Esophagus muscularis mucosa (tissue), 4 donors: ENCODE measurements at regions not wholly inside any gene's neighbourhood (a gene's known extent, or its start where the extent isn't known, plus 50 kb on each side); places are given as distances from the start of the nearest gene placed in this dataset.

Experiments used
- DNase-seq: peaks from one replicate; pipeline ENCODE4 v3.0.0-alpha.2; 2017; ENCODE audit errors: extremely low spot score
- H3K27ac ChIP-seq, 4 donors: fragments of 200-600 bp; sonication (generic); replicated peaks in 1 of 4; 1 replicate in 3 of 4; 2 replicates in 1 of 4; pipeline ENCODE4 v1.5.1; 2016 to 2019; ENCODE audit warnings: mild to moderate bottlenecking in 1 of 4
- H3K27me3 ChIP-seq, 4 donors: fragments of 200-600 bp; sonication (generic); one replicate each; pipeline versions ENCODE4 v1.5.1 to v1.6.0; 2016 to 2019
- H3K36me3 ChIP-seq, 4 donors: fragments of 200-600 bp; sonication (generic); one replicate each; pipeline ENCODE4 v1.5.1; 2016 to 2019
- H3K4me1 ChIP-seq, 4 donors: fragments of 200-600 bp; sonication (generic); one replicate each; pipeline ENCODE4 v1.5.1; 2016 to 2019
- H3K4me3 ChIP-seq, 4 donors: fragments of 200-600 bp; sonication (generic); 1 replicate in 2 of 4; 2 replicates in 2 of 4; pipeline ENCODE4 v1.5.1; 2016 to 2019; ENCODE audit warnings: mild to moderate bottlenecking in 4 of 4, moderate library complexity in 1 of 4
- H3K9me3 ChIP-seq, 4 donors: fragments of 200-600 bp; sonication (generic); 1 replicate in 3 of 4; 2 replicates in 1 of 4; pipeline ENCODE4 v1.5.1; 2016 to 2019
- CTCF ChIP-seq, 3 experiments: fragments of 200-600 bp in 2 of 3; fragments of 450-650 bp in 1 of 3; sonication (generic) in 2 of 3; IDR thresholded peaks; one replicate each; pipeline ENCODE4 v1.5.1; 2017 to 2019; ENCODE audit warnings: antibody characterized with exemption in 3 of 3, mild to moderate bottlenecking in 2 of 3, moderate library complexity in 1 of 3
- EP300 ChIP-seq: sonication (generic); formaldehyde crosslinking; IDR thresholded peaks from one replicate; pipeline ENCODE4 v1.6.1; 2017; ENCODE audit warnings: antibody characterized with exemption
- POLR2A ChIP-seq: fragments of 450-650 bp; IDR thresholded peaks from one replicate; pipeline ENCODE4 v1.6.1; 2017; ENCODE audit warnings: antibody characterized with exemption, moderate library complexity, mild to moderate bottlenecking, low read depth
- POLR2AphosphoS5 ChIP-seq, 2 donors: sonication (generic); formaldehyde crosslinking; IDR thresholded peaks; one replicate each; pipeline ENCODE4 v1.6.1; 2017; ENCODE audit warnings: antibody characterized with exemption in 2 of 2
- WGBS: methylation state at CpG from one replicate; pipeline ENCODE4 v1.1.5; 2018; 5-methylcytosine and 5-hydroxymethylcytosine counted together
- intact Hi-C: fragments of 100-400 bp; cut with DNase I; formaldehyde crosslinking; loops from one replicate; pipeline ENCODE4 v1.15.1; 2023

GRCh38 chr6:1251198-1252155 lies 60.4 kb upstream of the FOXQ1 start:
- no peaks in the 10 kb centered on the region for H3K9me3 ChIP-seq
- no peaks in the 10 kb centered on the region for H3K4me1 ChIP-seq
- TF ChIP-seq POLR2A (no peak), CTCF (IDR thresholded peaks at IDR 0.05) (no peak), POLR2AphosphoS5 (IDR thresholded peaks at IDR 0.05) (no peak), EP300 (no peak)
- no peak overlapping the region for H3K4me3 ChIP-seq
- DNase-seq = no peak
- H3K27ac ChIP-seq = no peak overlapping the region
- 91% methylated on average over 13 of the region's 13 CpGs for WGBS
- no peaks in the 10 kb centered on the region for H3K36me3 ChIP-seq
- no peaks in the 10 kb centered on the region for H3K27me3 ChIP-seq
- intact Hi-C loops = no loop called here

GRCh38 chr6:1250489-1251197 lies 61.3 kb upstream of the FOXQ1 start:
- no peak overlapping the region for H3K27ac ChIP-seq
- no peak for DNase-seq
- no peak for TF ChIP-seq EP300

GRCh38 chr6:1247894-1248293 lies 64.0 kb upstream of the FOXQ1 start:
- WGBS = 90% methylated on average over 3 of the region's 3 CpGs

More at GRCh38 chr6:1250489-1251197, 61.3 kb upstream of the FOXQ1 start:
- Histone ChIP-seq H3K4me3 (no peak overlapping the region), H3K36me3 (no peaks in the 10 kb centered on the region), H3K9me3 (no peaks in the 10 kb centered on the region), H3K27me3 (no peaks in the 10 kb centered on the region), H3K4me1 (no peaks in the 10 kb centered on the region)
- WGBS = 81% methylated on average over 10 of the region's 12 CpGs
- intact Hi-C loops = no loop called here

GRCh38 chr6:1247056-1247455 lies 64.8 kb upstream of the FOXQ1 start:
- 72% methylated on average over 5 of the region's 5 CpGs for WGBS
- intact Hi-C loops = no loop called here
- Histone ChIP-seq H3K27ac (no peak overlapping the region), H3K4me1 (peaks cover 0 to 11% (median 9%) of the 10 kb centered on the region in 4 donors), H3K27me3 (no peaks in the 10 kb centered on the region), H3K9me3 (no peaks in the 10 kb centered on the region), H3K4me3 (no peak overlapping the region), H3K36me3 (no peaks in the 10 kb centered on the region)
- no peak for DNase-seq
- TF ChIP-seq POLR2AphosphoS5 (IDR thresholded peaks at IDR 0.05) (no peak), POLR2A (no peak), EP300 (no peak)

More at GRCh38 chr6:1247894-1248293, 64.0 kb upstream of the FOXQ1 start:
- peaks cover 0 to 3% (median 2%) of the 10 kb centered on the region in 4 donors for H3K4me1 ChIP-seq
- H3K27me3 ChIP-seq = no peaks in the 10 kb centered on the region
- intact Hi-C loops = no loop called here
- no peak overlapping the region for H3K27ac ChIP-seq
- no peaks in the 10 kb centered on the region for H3K36me3 ChIP-seq
- no peak for DNase-seq
- no peaks in the 10 kb centered on the region for H3K9me3 ChIP-seq
- H3K4me3 ChIP-seq = no peak overlapping the region
- TF ChIP-seq EP300 (no peak), POLR2A (no peak), CTCF (IDR thresholded peaks at IDR 0.05) (no peak), POLR2AphosphoS5 (IDR thresholded peaks at IDR 0.05) (no peak)

GRCh38 chr6:1244941-1245340 lies 67.0 kb upstream of the FOXQ1 start:
- no peak for DNase-seq
- Histone ChIP-seq H3K9me3 (no peaks in the 10 kb centered on the region), H3K27ac (no peak overlapping the region), H3K4me1 (peaks cover 0 to 13% (median 9%) of the 10 kb centered on the region in 4 donors), H3K4me3 (no peak overlapping the region), H3K36me3 (no peaks in the 10 kb centered on the region), H3K27me3 (no peaks in the 10 kb centered on the region)
- intact Hi-C loops = no loop called here
- WGBS = 74% methylated on average over 9 of the region's 16 CpGs
- TF ChIP-seq POLR2AphosphoS5 (IDR thresholded peaks at IDR 0.05) (no peak), EP300 (no peak), CTCF (IDR thresholded peaks at IDR 0.05) (no peak), POLR2A (no peak)
